ENCODE measurements at regions not wholly inside any gene's neighbourhood (a gene's known extent, or its start where the extent isn't known, plus 50 kb on each side); places are given as distances from the start of the nearest gene placed in this dataset.
A peak's percentile ranks its signal among the peaks of the same experiment; 100 is the strongest.

DNA sequence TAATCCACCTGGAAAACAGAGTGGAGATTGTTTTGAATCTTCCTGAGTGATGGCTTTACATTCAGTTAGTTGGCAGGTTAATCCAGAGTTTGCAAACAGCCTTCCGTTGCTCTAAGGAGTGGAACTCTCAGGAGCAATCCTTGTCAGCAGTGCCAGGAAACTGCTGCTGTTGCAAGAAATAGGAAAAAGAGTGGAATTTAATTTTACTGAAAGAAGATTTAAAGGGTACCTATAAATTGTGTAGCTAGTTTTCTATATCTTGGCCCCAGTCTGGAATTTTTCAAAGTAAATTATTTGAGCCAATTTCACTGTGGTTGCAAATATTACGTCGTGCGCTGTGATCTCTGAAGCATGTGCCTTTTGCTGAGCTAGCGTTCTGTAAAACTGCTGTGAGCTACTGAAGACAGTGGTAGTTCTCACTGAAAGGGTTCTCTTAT is 55.5 kb upstream of the SLC5A12 start:
- peak; percentile 44 for DNase-seq

DNA sequence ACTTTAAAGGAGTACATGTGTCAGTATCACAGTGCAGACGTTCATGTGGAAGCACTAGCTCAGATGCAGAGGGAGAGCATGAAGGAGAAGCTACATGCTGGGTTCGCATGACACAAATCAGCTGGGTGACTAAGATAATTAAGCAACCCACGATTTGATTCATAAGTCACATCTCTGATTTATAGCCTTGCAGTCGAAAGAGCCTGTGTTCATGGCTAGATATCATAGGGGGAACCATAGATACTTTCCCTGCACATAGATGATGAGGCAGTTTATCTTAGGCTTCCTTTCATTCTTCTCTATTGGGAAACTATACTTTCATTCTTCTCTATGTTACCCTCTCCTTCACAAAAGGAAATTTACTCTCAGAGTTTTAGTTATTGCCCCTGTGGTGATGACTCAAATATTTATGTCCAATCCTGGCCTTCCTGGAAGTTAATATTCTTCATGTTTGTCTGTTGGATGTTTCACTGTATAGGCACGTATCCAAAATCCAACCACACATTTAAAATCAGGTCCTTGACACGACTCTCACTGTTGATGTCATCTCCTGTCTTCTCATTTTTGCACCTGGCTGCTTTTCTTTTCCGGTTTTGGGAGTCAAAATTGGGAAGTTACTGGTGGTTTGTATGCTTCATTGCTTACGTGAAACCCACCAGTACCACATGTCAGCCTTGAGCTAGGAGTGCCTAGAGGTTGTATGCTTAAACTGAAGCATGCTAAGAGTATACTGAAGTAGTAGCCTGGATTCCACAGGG is 56.3 kb upstream of the SLC5A12 start:
- DNase-seq = peak; percentile 93

DNA sequence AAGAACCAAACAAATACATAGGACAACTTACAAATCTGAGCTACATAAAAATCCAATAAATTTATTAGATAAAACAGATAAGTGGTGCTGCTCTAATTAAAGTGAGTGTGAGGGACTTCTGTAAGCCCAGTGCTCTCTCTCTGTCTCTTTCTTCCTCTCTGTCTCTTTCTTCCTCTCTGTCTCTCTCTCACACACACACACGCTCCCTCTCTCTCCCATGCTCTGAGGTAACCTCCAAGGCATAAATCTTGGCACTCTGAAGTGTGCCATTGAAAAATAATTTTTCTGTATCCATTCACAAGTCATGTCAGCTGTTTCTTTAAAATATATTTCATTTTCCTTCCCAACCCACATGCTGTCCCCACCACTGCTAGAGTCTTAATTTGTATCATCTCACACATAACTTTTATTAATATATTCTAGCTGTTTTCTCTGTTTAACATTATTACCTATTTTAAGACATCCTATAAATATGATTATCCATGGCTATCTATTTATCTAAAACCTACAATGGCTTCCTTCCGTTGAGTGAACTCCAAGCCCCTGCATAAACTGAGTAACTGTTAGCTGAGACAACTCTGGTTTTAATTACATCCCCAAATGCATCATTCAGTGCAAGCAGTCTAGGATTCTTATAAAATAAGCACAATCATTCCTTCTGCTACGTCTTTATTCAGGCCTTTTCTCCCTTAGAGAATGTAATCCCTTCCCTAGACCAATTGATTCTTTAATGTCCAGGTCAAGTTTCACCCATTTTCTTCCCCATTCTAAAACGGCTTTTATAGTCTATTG is 57.4 kb upstream of the SLC5A12 start:
- peak; percentile 49 for DNase-seq

DNA sequence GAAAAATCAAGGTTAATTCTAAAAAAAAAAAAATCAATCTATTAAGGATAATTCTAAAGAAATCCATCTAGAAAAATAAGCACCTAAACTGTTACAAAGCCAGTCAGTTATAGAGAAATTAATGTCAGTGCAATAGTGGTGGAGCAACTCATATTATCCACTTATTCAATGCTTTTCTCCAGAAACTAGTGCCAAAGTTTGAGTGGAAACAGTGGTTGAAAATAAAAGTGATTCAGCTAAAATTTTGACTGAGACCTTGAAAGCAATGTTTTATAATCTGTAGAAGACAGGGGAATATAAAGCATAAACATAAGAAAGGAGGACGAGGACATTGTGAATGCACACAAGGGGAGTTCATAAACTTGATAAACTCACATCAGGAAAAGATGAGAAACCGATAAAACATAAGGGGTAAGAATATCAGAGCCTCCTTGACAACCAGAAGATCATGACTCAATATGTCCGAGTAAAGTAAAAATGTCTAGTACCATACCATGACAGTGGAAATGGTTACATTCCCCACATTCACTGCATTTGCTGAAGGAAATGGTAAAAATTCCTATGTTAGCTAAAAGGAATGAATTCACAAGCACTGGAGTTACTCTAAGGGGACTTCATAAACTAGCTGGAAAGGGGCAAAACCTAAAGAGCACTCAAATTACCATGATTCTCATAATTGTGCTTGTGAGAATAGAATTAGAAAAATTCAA is 58.7 kb upstream of the SLC5A12 start:
- peak; percentile 84 for DNase-seq

DNA sequence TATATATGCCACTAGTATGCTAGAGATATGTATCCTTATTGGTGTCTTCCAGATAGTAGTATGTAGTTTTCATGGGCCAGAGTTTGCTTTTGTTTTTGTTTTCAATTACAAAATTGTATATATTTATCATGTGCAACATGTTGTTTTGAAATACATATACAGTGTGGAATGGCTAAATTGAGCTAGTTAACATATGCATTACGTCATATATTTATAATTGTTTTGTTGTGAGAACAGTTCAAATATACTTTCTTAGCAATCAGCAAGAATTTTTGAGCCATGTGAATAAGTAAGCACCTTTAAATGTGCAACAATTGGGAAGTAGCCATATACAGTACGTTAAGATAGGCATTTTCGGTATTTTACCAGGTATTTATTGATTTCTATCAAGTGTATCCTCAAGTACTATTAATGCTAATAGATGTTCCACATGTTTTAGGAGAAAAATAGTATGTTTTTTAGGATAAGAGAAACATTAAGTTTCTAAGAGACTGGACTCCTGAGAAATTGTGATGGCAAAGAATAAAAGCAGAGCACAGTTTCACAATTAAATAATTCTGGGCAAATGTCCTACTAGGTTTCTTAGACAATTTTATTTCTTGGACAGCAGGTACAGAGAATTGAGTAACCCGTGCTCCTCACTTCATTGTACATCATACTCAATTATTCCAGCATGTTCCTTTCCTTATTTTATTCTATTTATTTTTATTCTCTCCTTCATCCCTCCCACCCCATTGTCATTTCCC is 60.5 kb upstream of the SLC5A12 start:
- no peak for DNase-seq

DNA sequence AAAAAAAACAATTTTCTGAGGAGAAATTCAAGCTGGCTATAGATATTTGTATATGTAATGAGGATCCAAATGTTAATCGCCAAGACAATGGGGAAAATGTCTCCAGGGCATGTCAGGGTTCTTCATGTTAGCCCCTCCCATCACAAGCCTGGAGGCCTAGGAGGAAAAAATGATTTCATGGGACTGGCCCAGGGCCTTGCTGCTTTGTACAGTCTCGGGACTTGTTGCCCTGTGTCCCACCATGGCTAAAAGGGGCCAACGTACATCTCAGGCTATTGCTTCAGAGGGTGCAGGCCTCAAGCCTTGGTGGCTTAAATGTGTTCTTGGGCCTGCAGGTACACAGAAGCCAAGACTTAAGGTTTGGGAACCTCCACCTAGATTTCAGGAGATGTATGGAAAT is 62.1 kb upstream of the SLC5A12 start:
- DNase-seq = no peak

DNA sequence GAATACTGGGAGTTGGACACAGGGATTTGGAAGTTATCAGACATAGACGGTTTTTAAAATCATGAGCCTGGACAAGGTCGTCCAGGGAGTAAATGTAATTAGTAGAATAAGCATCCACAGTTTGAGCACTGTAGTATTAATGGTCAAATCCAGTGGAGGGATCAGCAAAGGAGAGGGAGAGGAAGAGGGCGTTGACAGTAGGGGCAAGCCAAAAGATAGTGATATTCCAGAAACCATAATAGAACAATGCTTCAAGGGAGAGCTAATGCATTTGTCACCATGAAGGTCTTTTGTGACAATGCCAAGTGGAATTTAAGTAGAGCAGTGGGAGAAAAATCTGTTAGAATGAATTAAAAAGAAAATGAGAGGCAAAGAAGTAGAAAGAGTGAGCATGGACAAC is 68.9 kb upstream of the SLC5A12 start:
- no peak for DNase-seq

DNA sequence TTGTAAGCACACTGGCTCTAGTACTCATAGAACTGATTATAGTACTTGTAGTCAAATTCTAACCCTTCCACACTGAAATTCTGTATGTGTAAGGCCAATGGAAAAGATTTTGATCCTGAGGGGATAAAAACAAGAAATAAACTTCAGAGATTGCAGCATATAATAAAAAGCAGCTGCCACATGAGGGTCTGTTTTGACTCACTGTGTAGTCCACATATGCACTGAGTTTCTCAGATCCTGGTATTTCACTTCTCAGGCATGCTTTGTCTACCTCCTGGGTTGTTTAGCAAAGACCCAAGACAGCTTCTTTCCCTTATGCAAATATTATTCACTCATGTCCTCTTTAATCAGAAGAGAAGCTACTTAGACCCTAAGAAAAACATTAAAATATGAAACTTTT is 71.1 kb upstream of the SLC5A12 start:
- peak; percentile 94 for DNase-seq

DNA sequence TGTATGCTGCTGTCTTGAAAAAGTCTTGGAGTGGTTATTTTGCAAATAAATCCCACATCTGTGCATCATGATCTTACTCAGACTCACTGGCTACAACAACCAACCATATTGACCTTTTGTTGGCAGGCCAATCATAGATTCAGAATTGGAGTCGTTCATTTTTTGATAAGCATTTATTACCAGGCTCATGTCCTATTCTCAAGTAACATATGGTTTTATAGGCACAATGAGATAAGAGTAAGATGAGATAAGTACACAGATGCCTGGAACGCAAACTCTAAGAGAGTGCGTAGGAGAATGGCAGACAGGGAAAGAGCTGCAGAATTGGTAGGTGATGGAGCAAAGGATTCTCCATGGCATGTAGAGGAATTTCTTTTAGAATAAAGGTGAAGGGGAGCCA is 71.6 kb upstream of the SLC5A12 start:
- DNase-seq = no peak

DNA sequence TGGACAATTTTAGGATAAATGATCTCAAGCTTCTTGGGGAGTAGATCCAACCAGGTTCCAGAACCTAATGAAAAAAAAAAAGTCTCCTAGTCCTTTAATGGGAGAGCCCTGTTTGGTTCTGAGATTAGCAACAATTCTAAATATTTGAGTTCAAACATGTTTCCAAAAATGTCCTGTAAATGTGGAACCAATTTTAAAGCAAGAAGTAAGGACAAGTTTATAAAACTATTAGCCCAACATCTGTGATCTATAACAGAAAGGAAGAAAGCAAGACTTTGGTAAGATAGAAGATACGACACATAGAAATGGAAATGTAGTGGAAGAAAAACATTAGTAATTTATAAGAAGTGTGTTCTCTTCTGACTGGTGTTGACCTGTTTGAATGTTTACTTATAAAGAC is 79.7 kb upstream of the SLC5A12 start:
- DNase-seq = no peak

DNA sequence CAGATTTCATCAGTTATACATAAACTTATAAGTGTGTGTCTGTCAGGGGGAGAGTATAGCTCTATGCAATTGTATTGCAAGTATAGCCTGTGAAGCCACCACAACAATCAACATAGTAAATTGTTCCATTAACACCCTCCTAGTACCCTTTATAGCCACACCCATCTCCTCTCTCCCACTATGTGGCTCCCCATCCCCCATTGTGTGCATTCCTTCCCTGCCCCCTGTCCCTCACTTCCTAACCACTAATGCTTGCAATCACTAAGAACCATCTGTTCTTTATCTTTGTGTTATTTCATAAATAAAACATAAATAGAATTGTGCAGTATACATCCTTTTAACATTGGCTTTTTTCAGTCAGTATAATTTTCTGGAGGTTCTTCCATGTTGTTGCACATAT is 83.1 kb upstream of the SLC5A12 start:
- peak; percentile 42 for DNase-seq

DNA sequence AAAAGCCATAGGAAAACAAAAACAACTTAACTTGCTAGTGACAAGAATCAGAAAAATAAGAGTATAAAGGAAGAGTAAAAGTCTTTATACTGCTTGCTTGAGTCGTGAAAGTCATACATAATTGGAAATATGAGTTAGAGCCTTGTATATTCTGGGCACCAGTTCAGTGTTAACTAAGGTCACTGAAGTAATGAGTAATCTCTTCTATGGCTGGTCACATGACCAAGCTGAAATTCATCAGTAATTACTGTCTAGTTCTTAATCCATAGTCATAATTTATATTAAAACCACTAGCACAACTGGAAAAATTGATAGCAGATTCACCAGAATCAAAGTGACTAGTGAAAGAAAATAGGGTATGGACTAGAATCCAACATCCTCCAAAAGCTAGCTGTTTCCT is 84.4 kb upstream of the SLC5A12 start:
- peak; percentile 56 for DNase-seq

DNA sequence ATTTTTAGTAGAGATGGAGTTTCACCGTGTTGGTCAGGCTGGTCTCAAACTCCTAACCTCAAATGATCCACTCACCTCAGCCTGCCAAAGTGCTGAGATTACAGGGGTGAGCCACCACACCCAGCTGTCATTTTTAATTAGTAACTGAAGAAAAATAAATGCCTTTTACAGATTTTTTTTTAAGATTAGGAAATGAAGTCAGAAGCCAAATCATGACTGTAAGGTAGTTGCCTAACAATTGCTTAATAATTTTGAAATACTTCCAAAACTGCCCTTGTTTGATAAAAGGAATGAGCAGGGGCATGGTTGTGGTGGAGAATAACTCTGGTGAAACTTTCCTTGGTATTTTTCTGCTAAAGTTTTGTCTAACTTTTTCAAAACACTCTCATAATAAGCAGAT is 98.9 kb upstream of the SLC5A12 start:
- DNase-seq = peak; percentile 85

DNA sequence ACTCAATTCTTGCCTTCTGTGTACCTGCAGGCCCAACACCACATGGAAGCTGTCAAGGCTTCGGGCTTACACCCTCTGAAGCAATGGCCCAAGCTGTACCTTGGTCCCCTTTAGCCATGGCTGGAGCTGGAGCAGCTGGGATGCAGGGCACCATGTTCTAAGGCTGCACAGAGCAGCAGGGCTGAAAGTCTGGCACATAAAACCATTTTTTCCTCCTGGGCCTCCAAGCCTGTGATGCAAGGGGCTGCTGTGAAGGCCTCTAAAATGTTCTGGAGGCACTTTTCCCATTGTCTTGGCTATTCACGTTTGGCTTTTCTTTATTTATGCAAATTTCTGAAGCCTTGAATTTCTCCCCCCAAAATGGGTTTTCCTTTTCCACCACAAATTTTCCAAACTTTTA is 102.1 kb upstream of the SLC5A12 start:
- no peak for DNase-seq

DNA sequence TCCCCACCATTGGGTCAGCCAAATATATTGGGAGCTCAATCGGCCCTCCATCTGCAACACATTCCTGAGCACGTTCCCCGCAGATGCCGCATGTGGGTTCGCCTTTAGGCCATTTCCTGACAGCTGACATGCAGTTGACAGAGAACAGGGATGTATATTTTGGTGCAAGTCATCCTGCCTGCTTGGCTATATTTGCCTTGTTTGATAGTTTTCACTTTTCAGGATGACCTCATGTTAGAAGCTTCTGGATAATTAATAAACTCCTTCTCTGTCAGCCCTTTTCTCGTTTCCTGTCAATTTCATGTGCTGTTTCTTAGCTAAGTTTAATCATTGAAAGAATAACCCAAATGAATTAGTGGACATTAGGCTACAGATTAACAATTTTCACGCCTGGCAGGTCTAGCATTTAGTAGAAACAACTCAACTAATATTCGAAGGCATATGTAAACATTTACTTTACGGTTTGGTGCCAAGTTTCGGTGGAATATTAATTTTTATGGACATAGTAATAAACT is 105.8 kb upstream of the SLC5A12 start:
- peak; percentile 57 for DNase-seq

DNA sequence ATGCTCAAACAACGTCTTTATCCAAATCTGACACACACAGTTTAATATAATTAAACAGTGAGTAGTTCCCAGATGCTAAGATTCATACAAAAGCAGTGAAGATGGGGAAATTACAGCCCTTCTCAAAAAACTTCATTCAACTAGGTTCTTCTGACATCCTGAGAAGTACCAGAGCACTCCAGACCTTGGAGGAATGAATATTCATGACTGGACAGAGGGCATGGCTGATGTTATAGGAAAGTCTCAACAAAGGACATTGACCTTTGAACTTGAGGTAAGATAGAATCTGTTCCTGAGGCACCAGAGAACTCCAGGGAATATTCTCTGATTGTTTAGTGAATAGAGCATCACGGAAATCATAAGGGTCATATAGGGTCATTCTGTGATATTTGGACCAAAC is 106.4 kb upstream of the SLC5A12 start:
- no peak for DNase-seq

DNA sequence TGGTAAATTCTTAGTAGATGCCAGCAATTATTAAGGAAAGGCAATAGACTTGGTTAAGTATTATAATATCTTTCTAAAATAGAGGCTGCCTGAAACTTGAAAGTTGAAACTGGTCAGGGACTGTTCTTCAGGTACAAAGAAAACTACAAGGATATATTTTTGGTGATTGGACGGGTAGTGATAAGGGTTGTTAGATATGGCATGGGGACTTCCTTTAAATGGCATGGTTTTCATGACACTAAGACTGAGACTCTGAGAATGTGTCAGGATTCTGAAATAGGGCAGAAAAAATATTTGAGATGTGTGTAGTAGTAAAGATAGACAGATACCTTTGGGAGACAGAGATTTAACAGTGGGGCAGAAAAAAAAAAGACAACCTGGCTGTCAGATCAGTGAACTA is 108.4 kb upstream of the SLC5A12 start:
- DNase-seq = no peak

DNA sequence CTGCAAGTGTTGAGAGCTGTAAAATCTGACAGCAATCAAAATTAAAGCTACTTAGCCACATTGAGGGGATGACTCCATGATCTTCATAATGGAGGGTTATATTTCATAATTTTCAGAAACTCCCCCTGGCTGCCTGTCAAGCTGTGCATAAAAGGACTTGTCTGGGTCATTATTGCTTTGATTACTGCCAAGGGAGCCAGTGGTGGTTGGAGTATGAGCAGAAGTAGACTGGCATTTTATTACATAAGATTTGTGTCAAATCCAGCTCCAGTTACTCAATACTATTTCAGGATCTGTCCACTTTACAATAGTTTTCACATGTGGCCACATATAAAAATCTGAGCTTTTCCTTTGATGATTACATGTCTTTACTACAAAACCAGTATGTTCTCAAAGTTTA is 108.9 kb upstream of the SLC5A12 start:
- no peak for DNase-seq

DNA sequence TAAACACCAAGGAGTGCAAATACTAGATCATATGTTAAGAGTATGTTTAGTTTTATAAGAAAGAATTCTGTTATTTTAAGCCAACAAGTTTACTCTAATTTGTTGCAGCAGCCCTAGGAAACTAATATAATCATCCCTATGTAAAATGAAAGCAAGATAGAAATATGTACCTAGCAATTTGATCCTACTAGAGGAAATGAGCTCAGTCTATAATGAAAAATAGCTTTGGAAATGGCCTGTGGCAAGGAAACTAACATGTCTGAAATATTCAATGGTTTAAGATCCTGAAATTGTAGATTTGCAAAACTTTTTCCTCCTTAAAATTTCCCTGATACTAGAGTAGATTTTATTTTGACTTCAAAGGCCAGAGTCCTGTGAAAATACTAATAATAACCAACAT is 112.7 kb upstream of the SLC5A12 start:
- no peak for DNase-seq

DNA sequence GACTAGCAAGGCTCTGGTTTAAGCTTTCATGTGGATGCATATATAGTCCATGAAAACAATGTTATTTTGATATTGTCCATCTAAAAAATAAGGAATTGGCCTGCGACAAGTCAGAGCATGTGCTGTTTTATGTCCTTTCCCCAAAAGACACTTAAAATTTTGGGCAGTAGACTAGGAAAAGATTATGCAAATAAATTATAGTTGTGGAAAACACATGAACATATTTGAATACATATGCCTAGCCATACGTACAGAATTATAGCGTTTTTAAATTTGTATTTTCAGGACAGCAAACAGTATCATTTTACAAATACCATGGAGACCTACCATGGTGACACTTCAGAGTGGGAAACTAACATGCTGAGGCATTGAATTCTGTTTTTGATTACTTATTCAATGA is 113.8 kb upstream of the SLC5A12 start:
- DNase-seq = no peak

DNA sequence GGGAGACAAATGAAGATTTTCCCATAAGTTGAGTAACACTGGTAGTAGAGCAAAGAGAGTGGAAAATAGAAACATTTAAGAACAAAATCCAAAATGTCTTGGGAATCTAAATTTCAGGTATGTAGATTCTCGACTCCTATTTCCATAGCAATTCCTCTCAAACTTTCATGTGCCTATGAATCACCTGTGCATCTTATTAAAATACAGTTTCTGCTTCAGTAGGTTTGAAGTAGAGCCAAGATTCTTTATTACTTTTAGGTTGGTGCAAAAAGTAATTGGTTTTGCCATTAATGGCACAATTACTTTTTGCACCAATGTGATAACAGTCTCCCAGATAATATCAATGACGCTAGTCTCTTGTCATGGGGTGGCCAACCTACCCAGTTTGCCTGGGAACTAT is 115.3 kb upstream of the SLC5A12 start:
- DNase-seq = no peak

DNA sequence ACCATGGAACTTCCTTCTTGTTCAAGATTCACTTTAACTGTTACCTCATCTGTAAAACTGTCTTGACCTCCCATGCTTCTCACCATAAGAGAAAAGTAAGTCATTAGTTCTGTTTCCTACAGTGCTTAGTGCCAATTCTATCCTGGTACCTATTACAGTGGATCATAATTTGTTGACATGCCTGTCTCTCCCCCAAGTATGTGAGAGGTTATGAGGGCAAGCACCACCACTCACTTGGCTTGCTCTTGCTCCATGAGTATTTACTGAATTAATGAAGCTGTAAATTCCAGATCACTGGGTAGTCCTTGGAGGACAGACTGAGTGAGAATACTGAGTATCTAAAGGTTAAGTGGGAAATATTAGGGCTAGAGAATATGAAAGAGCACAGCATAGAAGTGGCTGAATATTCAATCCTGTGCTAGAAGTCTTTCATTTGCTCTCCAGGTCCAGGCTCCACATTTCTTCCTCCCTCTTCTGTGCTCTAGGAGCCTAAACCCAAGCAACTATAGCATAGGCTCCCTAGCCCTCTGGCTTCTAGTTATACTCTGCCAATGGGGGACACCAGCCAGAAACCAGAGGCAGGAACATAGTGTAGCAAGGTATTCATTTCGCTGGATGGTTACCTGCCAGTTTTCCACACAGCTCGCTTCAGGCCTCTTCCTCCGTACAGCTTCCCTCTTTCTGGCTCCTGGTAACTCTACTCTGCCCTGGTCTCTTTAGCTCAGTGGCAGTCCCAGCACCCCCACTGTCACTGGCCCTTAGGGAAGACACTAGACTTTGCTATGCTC is 118.2 kb upstream of the SLC5A12 start:
- DNase-seq = no peak
